ENCODE measurements at regions not wholly inside any gene's neighbourhood (a gene's known extent, or its start where the extent isn't known, plus 50 kb on each side); places are given as distances from the start of the nearest gene placed in this dataset.
"Not testable (repeated sequence)": the region's sequence is repeated elsewhere in the genome, so short reads cannot be mapped to it uniquely, and the experiment has no call there.

DNA sequence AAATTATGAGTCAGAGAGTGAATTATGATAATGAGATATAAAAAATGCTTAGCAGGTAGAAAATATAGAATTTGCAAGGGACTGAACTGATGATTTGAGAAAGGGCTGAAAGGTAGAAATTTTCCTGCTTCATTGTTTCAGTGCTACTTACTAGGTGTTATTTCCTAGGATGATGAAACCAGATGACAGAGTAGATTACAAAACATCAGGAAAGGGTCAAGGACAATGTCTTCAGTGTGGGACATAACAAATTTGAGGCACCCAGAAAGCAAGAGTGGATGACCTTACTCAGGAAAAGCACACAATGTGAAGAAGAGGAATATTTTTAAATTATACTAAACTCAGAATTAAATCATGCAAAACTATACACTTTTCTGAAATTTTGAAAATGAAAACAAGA lies 102.1 kb downstream of the SHCBP1 start:
- TF ChIP-seq FOXK2 (IDR thresholded peaks at IDR 0.05), result no peak
- POLR2A ChIA-PET, result no interaction called here
- CTCF ChIA-PET, result no interaction called here
- DNase-seq (ENCODE audit: extremely low spot score), result no peak

DNA sequence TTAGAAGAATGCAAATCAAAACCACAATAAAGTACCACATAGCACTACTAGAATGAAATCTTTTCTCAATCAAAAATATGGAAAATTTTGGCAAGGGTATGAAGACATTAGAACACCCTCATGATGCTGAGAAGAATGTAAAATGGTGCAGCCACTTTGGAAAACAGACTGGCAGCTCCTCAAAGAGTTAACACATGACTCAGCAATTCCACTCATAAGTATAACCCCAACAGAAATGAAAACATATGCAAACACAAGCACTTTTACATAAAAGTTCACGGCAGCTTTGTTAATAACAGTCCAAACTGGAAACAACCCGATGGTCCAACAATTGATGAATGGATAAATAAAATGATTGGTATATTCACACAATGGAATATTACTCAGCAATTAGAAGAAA lies 124.5 kb downstream of the SHCBP1 start:
- ChIA-PET POLR2A (no interaction called here), CTCF (no interaction called here)
- no peak for DNase-seq (ENCODE audit: extremely low spot score)
- TF ChIP-seq FOXK2 (IDR thresholded peaks at IDR 0.05), result no peak

DNA sequence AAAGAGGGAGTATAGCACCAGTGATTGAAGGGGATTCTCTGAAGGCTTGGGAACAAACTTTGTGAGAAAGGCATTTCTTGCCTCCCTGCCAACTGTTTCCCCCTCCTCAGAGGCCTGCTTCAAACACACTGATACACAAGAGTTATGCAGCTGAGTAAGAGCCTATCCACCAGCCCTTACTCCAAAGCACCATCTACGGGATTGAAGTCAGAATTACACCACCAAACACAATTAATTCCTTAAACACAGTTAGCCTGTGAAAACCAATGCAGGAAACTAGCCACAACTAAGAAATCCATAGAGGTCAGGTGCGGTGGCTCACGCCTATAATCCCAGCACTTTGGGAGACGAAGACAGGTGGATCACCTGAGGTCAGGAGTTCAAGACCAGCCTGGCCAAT lies 138.3 kb downstream of the SHCBP1 start:
- peak; percentile 9 for DNase-seq (ENCODE audit: extremely low spot score)
- TF ChIP-seq TARDBP (IDR thresholded peaks at IDR 0.05) (no peak), ELF4 (IDR thresholded peaks at IDR 0.05) (no peak), ARNT (IDR thresholded peaks at IDR 0.05) (no peak), FOXM1 (IDR thresholded peaks at IDR 0.05; ENCODE audit: borderline replicate concordance) (no peak), LEF1 (IDR thresholded peaks at IDR 0.05; ENCODE audit: borderline replicate concordance) (no peak), FOXK2 (IDR thresholded peaks at IDR 0.05) (no peak)
- TF ChIP-seq, protein P1, sequence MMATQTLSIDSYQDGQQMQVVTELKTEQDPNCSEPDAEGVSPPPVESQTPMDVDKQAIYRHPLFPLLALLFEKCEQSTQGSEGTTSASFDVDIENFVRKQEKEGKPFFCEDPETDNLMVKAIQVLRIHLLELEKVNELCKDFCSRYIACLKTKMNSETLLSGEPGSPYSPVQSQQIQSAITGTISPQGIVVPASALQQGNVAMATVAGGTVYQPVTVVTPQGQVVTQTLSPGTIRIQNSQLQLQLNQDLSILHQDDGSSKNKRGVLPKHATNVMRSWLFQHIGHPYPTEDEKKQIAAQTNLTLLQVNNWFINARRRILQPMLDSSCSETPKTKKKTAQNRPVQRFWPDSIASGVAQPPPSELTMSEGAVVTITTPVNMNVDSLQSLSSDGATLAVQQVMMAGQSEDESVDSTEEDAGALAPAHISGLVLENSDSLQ (IDR thresholded peaks at IDR 0.05), result no peak
- CTCF ChIA-PET, result no interaction called here
- POLR2A ChIA-PET, result no interaction called here

DNA sequence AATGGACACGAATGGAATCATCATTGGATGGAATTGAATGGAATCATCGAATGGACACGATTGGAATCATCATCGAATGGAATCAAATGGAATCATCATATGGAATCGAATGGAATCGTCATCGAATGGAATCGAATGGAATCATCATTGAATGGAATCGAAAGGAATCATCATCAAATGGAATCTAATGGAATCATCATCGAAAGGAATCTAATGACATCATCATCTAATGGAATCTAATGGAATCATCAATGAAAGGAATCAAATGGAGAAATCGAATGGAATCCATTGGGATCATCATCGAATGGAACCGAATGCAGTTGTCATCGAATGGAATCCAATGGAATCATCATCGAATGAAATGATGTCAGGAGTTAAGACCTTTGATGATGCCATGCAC lies 154.9 kb downstream of the SHCBP1 start:
- ChIA-PET POLR2A (no interaction called here), CTCF (no interaction called here)
- TF ChIP-seq FOXK2 (IDR thresholded peaks at IDR 0.05) (no peak), CTBP1 (IDR thresholded peaks at IDR 0.05; ENCODE audit: borderline replicate concordance) (no peak), HDGF (IDR thresholded peaks at IDR 0.05; ENCODE audit: borderline replicate concordance) (no peak), ELF4 (IDR thresholded peaks at IDR 0.05) (no peak), FOXA1 (IDR thresholded peaks at IDR 0.05) (no peak), BHLHE40 (IDR thresholded peaks at IDR 0.05; ENCODE audit: borderline replicate concordance) (no peak), ARNT (IDR thresholded peaks at IDR 0.05) (no peak), SUZ12 (IDR thresholded peaks at IDR 0.05) (no peak), ZNF384 (IDR thresholded peaks at IDR 0.05) (no peak)
- no peak for DNase-seq (ENCODE audit: extremely low spot score)

DNA sequence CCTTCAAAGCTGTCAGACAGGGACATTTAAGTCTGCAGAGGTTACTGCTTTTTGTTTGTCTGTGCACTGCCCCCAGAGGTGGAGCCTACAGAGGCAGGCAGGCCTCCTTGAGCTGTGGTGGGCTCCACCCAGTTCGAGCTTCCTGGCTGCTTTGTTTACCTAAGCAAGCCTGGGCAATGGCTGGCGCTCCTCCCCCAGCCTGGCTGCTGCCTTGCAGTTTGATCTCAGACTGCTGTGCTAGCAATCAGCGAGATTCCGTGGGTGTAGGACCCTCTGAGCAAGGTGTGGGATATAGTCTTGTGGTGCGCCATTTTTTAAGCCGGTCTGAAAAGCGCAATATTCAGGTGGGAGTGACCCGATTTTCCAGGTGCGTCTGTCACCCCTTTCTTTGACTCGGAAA lies 166.4 kb downstream of the SHCBP1 start:
- CTCF ChIA-PET; DNase-seq (ENCODE audit: extremely low spot score); POLR2A ChIA-PET: not testable (repeated sequence)

DNA sequence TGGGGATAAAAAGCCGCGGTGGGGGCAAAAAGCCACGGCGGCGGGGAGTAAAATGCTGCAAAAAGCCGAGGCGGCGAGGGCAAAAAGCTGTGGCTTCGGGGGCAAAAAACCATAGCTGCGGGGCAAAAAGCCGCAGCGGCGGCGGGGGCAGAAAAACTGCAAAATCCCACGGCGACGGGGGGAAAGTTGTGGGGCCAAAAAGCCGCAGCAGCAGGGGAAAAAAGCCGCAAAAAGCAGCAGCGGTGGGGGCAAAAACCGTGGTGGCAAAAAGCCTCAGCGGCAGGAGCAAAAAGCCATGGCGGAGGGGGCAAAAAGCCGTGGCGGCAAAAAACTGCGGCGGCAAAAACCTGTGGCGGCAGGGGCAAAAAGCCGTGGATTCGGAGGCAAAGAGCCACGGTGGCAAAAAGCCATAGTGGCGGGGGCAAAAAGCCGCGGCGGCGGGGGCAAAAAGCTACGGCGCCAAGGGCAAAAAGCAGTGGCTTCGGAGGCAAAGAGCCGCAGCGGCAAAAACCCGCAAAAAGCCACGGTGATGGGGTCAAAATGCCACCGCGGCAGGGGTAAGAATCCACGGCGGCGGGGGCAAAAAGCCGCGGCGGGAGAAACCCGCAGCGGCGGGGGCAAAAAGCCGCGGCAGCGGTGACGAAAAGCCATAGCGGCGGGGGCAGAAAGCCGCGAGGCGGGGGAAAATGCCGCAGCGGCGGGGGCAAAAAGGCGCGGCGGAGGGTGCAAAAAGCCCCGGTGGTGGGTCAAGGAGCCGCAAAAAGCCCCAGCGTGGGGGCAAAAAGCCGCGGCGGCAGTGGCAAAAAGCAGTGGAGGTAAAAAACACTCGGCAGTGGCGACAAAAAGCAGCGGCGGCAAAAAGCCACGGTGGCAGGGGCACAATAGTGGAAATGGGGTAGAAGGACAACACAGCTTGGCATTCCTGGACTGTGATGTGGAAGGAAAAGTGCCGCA lies 192.8 kb downstream of the SHCBP1 start:
- ChIA-PET POLR2A (no interaction called here), CTCF (no interaction called here)
- TF ChIP-seq, protein P1 (IDR thresholded peaks at IDR 0.05), result no peak
- TF ChIP-seq FOXK2 (IDR thresholded peaks at IDR 0.05) (no peak), FOXM1 (IDR thresholded peaks at IDR 0.05; ENCODE audit: borderline replicate concordance) (no peak), ELF4 (IDR thresholded peaks at IDR 0.05) (no peak), TARDBP (IDR thresholded peaks at IDR 0.05) (no peak), SP1 (IDR thresholded peaks at IDR 0.05) (no peak), L3MBTL2 (conservative IDR thresholded peaks at IDR 0.05) (no peak), CTBP1 (IDR thresholded peaks at IDR 0.05; ENCODE audit: borderline replicate concordance) (no peak), ZNF384 (IDR thresholded peaks at IDR 0.05) (no peak), HDGF (IDR thresholded peaks at IDR 0.05; ENCODE audit: borderline replicate concordance) (no peak), NFRKB (IDR thresholded peaks at IDR 0.05) (no peak), LEF1 (IDR thresholded peaks at IDR 0.05; ENCODE audit: borderline replicate concordance) (no peak), FOXA1 (IDR thresholded peaks at IDR 0.05) (no peak)
- DNase-seq (ENCODE audit: extremely low spot score), result no peak

DNA sequence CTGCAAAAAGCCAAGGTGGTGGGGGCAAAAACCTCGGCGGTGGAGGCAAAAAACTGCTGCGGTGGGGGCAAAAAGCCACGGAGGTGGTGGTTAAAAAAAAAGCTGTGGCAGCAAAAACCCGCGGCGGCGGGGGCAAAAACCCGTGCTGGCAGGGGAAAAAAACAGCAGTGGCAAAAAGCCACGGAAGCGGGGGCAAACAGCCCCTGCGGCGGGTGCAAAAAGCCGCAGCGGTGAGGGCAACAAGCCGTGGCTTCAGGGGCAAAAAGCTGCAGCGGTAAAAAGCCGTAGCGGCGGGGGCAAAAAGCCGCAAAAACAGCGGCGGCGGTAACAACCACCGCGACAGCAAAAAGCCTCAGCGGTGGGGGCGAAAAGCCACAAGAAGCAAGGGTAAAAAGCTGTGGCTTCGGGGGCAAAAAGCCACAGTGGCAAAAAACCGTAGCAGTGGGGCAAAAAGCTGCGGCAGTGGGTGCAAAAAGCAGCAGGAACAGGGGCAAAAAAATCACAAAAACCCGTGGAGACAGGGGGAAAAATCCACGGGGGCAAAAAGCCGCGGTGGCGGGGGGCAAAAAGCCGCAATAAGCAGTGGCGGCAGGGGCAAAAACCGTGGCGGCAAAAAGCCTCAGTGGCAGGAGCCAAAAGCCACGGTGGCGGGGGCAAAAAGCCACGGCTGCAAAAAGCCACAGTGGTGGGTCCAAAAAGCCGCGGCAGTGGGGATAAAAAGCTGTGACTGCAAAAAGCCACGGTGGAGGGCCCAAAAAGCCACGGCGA lies 193.7 kb downstream of the SHCBP1 start:
- CTCF ChIA-PET, result no interaction called here
- DNase-seq (ENCODE audit: extremely low spot score), result no peak
- TF ChIP-seq L3MBTL2 (conservative IDR thresholded peaks at IDR 0.05), result no peak
- no peak for TF ChIP-seq ZNF384 (IDR thresholded peaks at IDR 0.05)
- TF ChIP-seq SP1 (IDR thresholded peaks at IDR 0.05), result no peak
- TF ChIP-seq, protein P1 (IDR thresholded peaks at IDR 0.05), result no peak
- TF ChIP-seq ELF4 (IDR thresholded peaks at IDR 0.05), result no peak
- no peak for TF ChIP-seq BHLHE40 (IDR thresholded peaks at IDR 0.05; ENCODE audit: borderline replicate concordance)
- no peak for TF ChIP-seq FOXM1 (IDR thresholded peaks at IDR 0.05; ENCODE audit: borderline replicate concordance)
- TF ChIP-seq NFRKB (IDR thresholded peaks at IDR 0.05), result no peak
- TF ChIP-seq TARDBP (IDR thresholded peaks at IDR 0.05), result no peak
- TF ChIP-seq HDGF (IDR thresholded peaks at IDR 0.05; ENCODE audit: borderline replicate concordance), result no peak
- no peak for TF ChIP-seq SUZ12 (IDR thresholded peaks at IDR 0.05)
- no peak for TF ChIP-seq CTBP1 (IDR thresholded peaks at IDR 0.05; ENCODE audit: borderline replicate concordance)
- TF ChIP-seq ARNT (IDR thresholded peaks at IDR 0.05), result no peak
- no peak for TF ChIP-seq FOXK2 (IDR thresholded peaks at IDR 0.05)
- TF ChIP-seq FOXA1 (IDR thresholded peaks at IDR 0.05), result no peak
- no peak for TF ChIP-seq LEF1 (IDR thresholded peaks at IDR 0.05; ENCODE audit: borderline replicate concordance)
- POLR2A ChIA-PET, result no interaction called here

All from HEK293T (cell line).